Stimulated activated CD4-positive, alpha-beta T cell treated with anti-CD3 and anti-CD28 coated beads, Interleukin-12 subunit alpha, Interleukin-12 subunit beta, amount 100 ng/mL, for 48 hours (primary cell): ENCODE measurements at regions not wholly inside any gene's neighbourhood (a gene's known extent, or its start where the extent isn't known, plus 50 kb on each side); places are given as distances from the start of the nearest gene placed in this dataset.
"Not testable (repeated sequence)": the region's sequence is repeated elsewhere in the genome, so short reads cannot be mapped to it uniquely, and the experiment has no call there.

Experiments
- DNase-seq, 3 donors: peaks; one replicate each; pipeline ENCODE4 v3.0.0-alpha.2; 2020; ENCODE audit warnings: low read depth in 2 of 3, low spot score in 1 of 3

DNA sequence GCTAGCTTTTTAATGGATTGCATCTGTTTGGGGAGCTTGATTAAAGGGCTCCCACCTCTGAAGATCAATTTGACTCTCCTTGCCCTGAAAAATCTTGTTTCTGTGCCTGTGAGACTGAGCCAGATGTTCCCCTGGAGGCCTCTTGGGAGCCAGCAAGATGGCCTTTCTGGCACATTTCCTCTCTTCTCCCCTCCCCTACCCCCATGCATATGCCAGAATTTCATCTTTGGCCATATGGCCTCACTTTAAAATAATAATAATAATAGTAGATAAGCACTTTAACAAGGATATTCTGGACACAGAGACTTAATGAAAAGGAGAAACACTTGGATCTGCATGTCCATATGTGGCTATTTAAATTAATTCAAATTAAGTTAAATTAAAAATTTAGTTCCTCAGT, 144.1 kb upstream of the CES5A start:
- no peak for DNase-seq

- peak; percentile 4 to 39 (median 16) for DNase-seq
Measured at GRCh38 chr16:56013962-56014552, 138.9 kb upstream of the CES5A start.

DNA sequence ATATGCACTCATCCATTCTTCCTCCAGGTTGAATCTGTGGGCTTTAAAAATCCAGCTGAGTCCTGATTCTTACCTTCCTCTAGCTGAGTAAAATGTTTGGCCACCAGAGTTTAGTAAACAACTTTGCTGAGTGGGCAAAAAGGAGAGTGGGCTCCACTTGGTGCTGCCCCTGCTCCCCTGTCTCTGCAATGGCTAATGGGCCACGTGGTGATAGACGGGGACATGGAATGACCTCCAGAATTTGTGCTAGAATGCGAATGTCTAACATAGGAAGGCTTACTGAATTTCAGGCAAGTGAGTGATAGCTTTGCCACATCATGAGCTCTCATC, 137.3 kb upstream of the CES5A start:
- no peak for DNase-seq

GRCh38 chr16:56011808-56012481, 136.8 kb upstream of the CES5A start:
- no peak for DNase-seq

- DNase-seq: no peak
Measured at GRCh38 chr16:56005958-56006357, 130.8 kb upstream of the CES5A start.

DNA sequence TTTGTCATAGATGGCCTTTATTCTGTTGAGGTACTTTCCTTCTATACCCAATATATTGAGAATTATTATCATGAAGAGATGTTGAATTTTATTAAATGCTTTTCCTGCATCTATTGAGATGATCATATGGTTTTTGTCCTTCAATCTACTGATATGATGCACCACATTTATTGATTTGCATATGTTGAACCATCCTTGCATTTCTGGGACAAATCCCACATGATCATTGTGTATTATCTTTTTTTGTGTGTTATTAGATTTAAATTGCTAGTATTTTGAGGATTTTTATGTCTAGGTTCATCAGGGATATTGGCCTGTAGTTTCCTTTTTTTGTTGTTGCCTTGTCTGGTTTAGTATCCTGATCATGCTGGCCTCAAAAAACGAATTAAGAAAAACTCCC, 124.5 kb upstream of the CES5A start:
- DNase-seq: no peak

DNA sequence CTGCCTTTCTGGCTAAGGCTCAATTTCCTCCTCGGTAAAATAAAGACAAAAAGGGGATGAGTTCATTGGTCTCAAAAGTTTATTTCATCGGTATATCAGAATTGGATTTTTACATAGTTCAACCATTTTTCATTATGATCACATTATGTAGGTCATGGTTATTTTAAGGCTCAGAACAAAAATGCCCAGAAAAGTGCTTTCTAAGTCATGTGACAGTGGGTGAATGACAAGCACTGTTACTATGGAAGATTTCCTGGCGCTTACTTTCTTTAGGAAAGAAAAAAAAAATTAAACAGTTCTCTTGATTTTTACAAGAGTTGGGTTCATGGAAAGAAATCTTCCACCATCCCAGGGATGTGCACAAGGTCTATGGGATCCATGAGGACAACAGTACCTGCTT, 117.9 kb upstream of the CES5A start:
- no peak for DNase-seq

- no peak for DNase-seq
Measured at GRCh38 chr16:55992551-55992950, 117.4 kb upstream of the CES5A start.

- no peak for DNase-seq
Measured at GRCh38 chr16:55991843-55992242, 116.7 kb upstream of the CES5A start.

DNA sequence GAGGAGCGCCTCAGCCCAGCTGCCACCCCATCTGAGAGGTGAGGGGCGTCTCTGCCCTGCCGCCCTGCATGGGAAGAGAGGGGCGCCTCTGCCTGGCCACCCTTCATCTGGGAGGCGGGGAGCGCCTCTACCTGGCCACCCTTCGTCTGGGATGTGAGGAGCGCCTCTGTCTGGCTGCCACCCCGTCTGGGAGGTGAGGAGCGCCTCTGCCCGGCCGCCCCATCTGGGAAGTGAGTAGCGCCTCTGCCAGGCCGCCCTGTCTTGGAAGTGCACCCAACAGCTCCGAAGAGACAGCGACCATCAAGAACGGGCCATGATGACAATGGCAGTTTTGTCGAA, 114.4 kb upstream of the CES5A start:
- DNase-seq: no peak

- not testable (repeated sequence) for DNase-seq
Measured at GRCh38 chr16:55988850-55989568, 113.8 kb upstream of the CES5A start.

DNA sequence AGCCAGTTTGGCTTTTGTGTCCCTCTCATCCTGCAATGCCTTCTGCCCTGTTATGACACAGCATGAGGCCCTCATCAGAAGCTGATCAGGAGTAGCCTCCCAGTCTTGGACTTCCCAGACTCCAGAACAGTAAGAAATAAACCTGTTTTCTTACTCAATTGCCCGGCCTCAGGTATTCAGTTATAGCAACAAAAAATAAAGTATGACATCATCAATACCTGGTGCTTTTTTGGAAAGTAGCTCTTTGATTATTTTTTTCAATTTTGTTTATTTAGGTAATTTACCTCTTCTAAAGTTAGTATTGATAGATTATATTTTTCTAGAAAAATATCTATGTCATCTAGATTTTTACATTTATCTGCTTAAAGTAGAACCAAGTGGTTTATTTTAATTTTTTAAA, 112.8 kb upstream of the CES5A start:
- no peak for DNase-seq

GRCh38 chr16:55982597-55982996, 107.4 kb upstream of the CES5A start:
- DNase-seq: no peak

DNA sequence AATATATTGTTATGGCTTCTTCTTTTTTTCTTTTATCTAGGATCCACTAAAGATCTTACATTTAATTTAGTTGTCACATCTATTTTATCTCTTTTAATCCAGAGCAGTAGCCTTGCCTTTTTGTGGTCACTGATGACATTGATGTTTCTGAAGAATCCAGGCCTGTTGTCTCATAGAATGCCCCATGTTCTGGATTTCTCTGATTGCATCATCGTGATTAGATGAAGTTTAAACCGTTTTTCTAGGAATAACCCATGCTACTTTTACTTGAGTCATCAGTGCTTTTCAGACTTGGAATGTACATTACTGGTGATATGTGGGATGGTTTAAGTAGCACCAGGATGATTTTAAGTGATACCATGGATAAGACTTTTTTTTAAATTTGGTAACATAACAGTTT, 106.4 kb upstream of the CES5A start:
- DNase-seq: no peak

- DNase-seq: no peak
Measured at GRCh38 chr16:55976815-55977214, 101.6 kb upstream of the CES5A start.

DNA sequence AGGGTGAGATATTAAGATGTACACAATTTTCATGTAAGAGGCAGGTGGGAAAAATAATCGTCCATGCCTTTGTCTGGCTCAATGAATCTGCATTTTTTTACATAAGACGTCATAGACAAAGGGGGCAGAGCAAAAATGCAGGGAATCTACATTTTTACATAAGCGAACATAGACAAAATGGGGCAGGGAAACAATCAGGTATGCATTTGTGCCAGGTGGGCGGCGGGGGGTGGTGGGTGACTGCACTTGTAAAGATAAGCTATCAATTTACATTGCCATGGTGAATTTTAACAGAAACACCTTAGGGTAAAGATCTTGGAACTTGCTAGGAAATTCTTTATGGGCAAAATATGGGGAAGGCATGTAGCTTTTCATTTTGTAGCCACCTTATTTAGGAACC, 96.3 kb upstream of the CES5A start:
- no peak for DNase-seq

DNA sequence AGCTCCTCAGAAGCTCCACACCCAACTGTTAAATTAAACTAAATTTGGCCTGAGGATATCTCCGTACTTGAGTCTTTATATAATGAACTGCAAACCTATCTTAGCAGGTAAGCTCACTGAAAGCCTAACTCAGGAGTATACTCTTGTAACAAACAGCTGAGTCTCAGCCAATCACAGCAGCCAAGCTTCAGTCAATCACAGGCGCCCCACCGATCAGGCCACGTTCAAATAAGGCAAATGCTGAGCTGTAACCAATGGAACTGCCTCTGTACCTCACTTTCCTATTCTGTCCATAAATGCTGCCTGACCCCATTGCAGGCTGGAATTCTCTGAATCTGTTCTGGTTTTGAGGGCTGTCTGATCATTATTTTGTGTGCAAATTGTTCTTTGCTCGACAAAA, 93.0 kb upstream of the CES5A start:
- DNase-seq: no peak

DNA sequence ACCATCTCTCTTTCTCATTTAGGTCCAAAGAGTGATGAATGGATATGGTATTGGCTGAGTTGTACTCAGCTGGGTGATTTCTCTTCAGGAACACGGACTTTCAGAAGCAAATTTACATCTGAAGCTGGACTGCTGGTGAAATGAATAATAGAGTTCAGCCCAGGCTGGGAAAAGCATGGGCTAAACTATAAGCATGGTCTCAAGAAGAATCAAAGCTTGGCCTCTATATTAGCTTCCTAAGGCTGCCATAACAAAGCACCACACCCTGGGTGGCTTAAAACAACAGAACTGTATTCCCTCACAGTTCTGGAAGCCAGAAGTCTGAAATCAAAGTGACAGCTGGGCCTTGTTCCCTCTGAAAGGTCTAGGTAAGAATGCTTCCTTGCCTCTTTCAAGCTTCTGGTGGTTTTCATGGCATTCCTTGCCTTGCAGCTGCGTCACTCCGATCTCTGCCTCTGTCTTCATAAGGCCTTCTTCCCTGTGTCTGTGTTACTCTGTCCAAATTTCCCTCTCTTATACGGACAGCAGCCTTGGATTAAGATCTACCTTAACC, 89.8 kb upstream of the CES5A start:
- DNase-seq: no peak

DNA sequence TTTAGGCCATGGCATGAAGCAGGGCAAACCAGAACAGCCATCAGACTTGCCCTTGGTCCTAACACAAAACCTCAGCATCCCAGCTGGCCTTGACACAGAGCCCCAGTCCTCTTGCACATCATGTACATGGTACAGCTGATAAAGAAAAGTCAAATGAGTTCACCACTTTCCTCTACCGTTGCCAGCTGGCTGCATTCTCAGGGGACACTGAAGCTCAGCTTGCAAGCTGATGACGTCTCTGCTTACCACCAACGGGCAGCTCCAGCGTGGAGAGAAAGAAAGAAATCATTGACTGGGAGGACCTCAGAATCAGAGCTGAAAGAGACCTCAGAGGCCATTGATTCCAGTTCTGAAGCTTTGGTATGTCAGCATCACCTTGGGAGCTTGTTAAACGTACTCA, 80.7 kb upstream of the CES5A start:
- no peak for DNase-seq

GRCh38 chr16:55955424-55955823, 80.3 kb upstream of the CES5A start:
- DNase-seq: no peak

GRCh38 chr16:55954906-55955305, 79.7 kb upstream of the CES5A start:
- no peak for DNase-seq

GRCh38 chr16:55949518-55949917, 74.3 kb upstream of the CES5A start:
- DNase-seq: no peak

GRCh38 chr16:55948230-55948629, 73.1 kb upstream of the CES5A start:
- no peak for DNase-seq
